ENCODE measurements at regions not wholly inside any gene's neighbourhood (a gene's known extent, or its start where the extent isn't known, plus 50 kb on each side); places are given as distances from the start of the nearest gene placed in this dataset.

DNA sequence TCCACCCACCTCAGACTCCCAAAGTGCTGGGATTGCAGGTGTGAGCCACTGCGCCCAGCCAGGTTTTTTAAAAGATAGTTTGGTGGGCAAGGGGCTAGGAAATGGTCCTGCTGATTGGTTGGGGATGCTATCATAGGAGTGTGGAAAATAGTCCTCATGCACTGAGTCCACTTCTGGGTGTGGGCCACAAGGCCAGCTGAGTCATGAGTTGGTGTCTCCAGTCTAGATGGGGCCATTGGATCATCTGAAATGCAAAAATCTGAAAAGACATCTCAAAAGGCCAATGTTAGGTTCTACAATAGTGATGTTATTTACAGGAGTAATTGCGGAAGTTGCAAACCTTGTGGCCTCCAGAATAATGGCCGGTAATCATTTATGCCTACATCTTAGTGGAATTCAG is 221.1 kb downstream of the ZNF674 start (continued):
- TF ChIP-seq, protein P1, sequence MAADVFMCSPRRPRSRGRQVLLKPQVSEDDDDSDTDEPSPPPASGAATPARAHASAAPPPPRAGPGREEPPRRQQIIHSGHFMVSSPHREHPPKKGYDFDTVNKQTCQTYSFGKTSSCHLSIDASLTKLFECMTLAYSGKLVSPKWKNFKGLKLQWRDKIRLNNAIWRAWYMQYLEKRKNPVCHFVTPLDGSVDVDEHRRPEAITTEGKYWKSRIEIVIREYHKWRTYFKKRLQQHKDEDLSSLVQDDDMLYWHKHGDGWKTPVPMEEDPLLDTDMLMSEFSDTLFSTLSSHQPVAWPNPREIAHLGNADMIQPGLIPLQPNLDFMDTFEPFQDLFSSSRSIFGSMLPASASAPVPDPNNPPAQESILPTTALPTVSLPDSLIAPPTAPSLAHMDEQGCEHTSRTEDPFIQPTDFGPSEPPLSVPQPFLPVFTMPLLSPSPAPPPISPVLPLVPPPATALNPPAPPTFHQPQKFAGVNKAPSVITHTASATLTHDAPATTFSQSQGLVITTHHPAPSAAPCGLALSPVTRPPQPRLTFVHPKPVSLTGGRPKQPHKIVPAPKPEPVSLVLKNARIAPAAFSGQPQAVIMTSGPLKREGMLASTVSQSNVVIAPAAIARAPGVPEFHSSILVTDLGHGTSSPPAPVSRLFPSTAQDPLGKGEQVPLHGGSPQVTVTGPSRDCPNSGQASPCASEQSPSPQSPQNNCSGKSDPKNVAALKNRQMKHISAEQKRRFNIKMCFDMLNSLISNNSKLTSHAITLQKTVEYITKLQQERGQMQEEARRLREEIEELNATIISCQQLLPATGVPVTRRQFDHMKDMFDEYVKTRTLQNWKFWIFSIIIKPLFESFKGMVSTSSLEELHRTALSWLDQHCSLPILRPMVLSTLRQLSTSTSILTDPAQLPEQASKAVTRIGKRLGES (CRISPR knock-in tag; IDR thresholded peaks at IDR 0.05; ENCODE audit: borderline replicate concordance), result no peak
- TF ChIP-seq ARNT (IDR thresholded peaks at IDR 0.05) (no peak), ZNF776 (CRISPR knock-in tag; IDR thresholded peaks at IDR 0.05) (no peak), ZNF337 (CRISPR knock-in tag; IDR thresholded peaks at IDR 0.05; ENCODE audit: borderline replicate concordance, low read depth) (no peak)
- TF ChIP-seq, protein P2, sequence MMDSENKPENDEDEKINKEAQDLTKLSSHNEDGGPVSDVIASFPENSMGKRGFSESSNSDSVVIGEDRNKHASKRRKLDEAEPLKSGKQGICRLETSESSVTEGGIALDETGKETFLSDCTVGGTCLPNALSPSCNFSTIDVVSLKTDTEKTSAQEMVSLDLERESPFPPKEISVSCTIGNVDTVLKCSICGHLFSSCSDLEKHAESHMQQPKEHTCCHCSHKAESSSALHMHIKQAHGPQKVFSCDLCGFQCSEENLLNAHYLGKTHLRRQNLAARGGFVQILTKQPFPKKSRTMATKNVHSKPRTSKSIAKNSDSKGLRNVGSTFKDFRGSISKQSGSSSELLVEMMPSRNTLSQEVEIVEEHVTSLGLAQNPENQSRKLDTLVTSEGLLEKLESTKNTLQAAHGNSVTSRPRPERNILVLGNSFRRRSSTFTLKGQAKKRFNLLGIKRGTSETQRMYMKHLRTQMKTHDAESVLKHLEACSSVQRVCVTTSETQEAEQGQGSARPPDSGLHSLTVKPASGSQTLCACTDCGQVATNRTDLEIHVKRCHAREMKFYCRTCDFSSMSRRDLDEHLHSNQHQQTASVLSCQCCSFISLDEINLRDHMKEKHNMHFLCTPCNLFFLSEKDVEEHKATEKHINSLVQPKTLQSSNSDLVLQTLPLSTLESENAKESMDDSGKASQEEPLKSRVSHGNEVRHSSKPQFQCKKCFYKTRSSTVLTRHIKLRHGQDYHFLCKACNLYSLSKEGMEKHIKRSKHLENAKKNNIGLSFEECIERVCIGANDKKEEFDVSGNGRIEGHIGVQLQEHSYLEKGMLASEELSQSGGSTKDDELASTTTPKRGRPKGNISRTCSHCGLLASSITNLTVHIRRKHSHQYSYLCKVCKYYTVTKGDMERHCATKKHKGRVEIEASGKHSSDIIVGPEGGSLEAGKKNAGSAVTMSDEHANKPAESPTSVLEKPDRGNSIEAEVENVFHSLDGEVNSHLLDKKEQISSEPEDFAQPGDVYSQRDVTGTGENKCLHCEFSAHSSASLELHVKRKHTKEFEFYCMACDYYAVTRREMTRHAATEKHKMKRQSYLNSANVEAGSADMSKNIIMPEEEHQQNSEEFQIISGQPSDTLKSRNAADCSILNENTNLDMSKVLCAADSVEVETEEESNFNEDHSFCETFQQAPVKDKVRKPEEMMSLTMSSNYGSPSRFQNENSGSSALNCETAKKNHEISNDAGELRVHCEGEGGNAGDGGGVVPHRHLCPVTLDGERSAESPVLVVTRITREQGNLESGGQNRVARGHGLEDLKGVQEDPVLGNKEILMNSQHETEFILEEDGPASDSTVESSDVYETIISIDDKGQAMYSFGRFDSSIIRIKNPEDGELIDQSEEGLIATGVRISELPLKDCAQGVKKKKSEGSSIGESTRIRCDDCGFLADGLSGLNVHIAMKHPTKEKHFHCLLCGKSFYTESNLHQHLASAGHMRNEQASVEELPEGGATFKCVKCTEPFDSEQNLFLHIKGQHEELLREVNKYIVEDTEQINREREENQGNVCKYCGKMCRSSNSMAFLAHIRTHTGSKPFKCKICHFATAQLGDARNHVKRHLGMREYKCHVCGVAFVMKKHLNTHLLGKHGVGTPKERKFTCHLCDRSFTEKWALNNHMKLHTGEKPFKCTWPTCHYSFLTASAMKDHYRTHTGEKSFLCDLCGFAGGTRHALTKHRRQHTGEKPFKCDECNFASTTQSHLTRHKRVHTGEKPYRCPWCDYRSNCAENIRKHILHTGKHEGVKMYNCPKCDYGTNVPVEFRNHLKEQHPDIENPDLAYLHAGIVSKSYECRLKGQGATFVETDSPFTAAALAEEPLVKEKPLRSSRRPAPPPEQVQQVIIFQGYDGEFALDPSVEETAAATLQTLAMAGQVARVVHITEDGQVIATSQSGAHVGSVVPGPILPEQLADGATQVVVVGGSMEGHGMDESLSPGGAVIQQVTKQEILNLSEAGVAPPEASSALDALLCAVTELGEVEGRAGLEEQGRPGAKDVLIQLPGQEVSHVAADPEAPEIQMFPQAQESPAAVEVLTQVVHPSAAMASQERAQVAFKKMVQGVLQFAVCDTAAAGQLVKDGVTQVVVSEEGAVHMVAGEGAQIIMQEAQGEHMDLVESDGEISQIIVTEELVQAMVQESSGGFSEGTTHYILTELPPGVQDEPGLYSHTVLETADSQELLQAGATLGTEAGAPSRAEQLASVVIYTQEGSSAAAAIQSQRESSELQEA (CRISPR knock-in tag; IDR thresholded peaks at IDR 0.05; ENCODE audit: not compliant biosample characterization), result no peak
- TF ChIP-seq, protein P3, sequence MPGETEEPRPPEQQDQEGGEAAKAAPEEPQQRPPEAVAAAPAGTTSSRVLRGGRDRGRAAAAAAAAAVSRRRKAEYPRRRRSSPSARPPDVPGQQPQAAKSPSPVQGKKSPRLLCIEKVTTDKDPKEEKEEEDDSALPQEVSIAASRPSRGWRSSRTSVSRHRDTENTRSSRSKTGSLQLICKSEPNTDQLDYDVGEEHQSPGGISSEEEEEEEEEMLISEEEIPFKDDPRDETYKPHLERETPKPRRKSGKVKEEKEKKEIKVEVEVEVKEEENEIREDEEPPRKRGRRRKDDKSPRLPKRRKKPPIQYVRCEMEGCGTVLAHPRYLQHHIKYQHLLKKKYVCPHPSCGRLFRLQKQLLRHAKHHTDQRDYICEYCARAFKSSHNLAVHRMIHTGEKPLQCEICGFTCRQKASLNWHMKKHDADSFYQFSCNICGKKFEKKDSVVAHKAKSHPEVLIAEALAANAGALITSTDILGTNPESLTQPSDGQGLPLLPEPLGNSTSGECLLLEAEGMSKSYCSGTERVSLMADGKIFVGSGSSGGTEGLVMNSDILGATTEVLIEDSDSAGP (CRISPR knock-in tag; IDR thresholded peaks at IDR 0.05; ENCODE audit: borderline replicate concordance), result no peak
- TF ChIP-seq, protein P4, sequence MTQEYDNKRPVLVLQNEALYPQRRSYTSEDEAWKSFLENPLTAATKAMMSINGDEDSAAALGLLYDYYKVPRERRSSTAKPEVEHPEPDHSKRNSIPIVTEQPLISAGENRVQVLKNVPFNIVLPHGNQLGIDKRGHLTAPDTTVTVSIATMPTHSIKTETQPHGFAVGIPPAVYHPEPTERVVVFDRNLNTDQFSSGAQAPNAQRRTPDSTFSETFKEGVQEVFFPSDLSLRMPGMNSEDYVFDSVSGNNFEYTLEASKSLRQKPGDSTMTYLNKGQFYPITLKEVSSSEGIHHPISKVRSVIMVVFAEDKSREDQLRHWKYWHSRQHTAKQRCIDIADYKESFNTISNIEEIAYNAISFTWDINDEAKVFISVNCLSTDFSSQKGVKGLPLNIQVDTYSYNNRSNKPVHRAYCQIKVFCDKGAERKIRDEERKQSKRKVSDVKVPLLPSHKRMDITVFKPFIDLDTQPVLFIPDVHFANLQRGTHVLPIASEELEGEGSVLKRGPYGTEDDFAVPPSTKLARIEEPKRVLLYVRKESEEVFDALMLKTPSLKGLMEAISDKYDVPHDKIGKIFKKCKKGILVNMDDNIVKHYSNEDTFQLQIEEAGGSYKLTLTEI (CRISPR knock-in tag; conservative IDR thresholded peaks at IDR 0.05), result no peak
